ENCODE measurements at regions not wholly inside any gene's neighbourhood (a gene's known extent, or its start where the extent isn't known, plus 50 kb on each side); places are given as distances from the start of the nearest gene placed in this dataset.

DNA sequence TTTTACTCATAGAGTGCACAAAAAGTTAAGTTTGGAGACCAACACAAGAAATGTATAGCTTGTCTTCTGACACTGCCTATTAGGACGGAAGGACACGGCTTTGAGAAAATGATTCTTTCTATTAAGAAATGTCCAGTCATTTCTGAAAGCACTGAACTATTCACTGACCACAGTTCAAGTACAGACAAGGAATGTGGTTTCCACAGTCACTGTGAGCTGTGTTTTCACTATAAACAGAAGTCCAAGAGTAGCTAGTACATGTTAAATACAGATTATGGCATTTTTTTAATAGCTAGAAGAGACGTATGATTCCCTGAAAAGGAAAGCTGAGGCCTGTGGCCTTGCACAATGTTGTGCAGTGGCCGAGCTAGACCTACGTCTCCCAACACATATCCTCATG, 115.1 kb upstream of the GPM6A start:
- no peak overlapping the region for H3K4me3 ChIP-seq (ENCODE audit: low read depth, low read length)
- in situ Hi-C loops (cut with HindIII; ENCODE audit: low sequenced_read_pairs), result no loop called here
- TF ChIP-seq CTCF (IDR thresholded peaks at IDR 0.05; ENCODE audit: low read depth, low read length), result no peak
- DNase-seq (ENCODE audit: low read depth, low spot score), result peak; percentile 49

DNA sequence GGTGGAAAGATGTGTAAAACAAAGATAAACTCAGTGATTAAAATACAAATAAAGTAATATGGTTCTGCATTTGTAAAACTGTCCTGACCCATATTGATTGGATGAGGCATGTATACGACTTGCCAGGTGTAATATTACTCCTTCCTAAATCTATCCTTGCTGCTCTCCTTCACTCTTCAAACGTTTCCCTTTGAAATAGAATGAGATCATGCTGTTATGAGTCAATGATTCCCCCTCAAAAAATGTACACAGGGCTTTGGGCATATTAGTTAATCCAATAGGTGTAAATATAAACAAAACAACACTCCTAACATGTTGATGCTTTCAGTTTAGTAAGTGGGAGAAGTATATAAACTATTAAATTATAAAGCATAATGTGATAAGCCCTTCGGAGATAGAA, 117.4 kb upstream of the GPM6A start:
- TF ChIP-seq CTCF (IDR thresholded peaks at IDR 0.05; ENCODE audit: low read depth, low read length), result no peak
- in situ Hi-C loops (cut with HindIII; ENCODE audit: low sequenced_read_pairs), result no loop called here
- DNase-seq (ENCODE audit: low read depth, low spot score), result no peak
- H3K4me3 ChIP-seq (ENCODE audit: low read depth, low read length), result no peak overlapping the region

DNA sequence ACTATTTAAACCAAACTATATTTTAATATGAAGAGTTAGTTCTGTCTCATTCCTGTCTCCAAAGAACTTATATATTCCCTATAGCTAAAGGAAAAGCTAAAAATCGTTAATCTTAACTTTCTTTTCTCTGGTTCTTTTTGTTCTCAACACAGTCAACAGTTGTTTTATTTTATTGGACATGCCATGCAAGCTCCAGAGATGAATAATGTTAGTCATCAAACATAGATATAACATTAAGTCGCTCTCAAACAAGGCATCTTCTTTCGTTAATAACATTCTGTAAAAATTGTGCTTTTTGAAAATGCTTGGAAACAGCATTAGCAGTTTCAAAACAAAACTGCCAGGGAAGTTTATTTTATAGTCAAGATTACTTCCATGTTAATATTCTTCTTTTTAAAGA, 117.9 kb upstream of the GPM6A start:
- H3K4me3 ChIP-seq (ENCODE audit: low read depth, low read length), result no peak overlapping the region
- in situ Hi-C loops (cut with HindIII; ENCODE audit: low sequenced_read_pairs), result no loop called here
- DNase-seq (ENCODE audit: low read depth, low spot score), result no peak
- no peak for TF ChIP-seq CTCF (IDR thresholded peaks at IDR 0.05; ENCODE audit: low read depth, low read length)

DNA sequence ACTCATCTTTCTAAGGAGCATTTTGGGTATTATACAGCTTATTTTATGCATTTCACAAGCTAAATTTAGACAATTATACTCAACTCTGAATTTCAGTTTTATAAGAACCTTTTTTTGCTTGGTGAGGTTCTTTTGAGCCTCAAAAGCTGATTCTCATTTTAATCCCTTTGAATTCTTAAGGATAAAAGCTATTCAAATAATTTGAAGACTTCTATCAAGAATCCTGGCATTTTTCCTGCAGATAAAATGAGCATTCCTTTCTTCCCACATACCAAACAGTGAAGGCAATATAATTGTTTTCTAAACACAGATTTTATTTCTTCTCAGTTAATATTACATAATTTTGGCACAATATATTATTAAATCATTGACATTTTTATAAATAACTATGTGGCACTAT, 118.4 kb upstream of the GPM6A start:
- no peak for TF ChIP-seq CTCF (IDR thresholded peaks at IDR 0.05; ENCODE audit: low read depth, low read length)
- no peak for DNase-seq (ENCODE audit: low read depth, low spot score)
- in situ Hi-C loops (cut with HindIII; ENCODE audit: low sequenced_read_pairs), result no loop called here
- no peak overlapping the region for H3K4me3 ChIP-seq (ENCODE audit: low read depth, low read length)

DNA sequence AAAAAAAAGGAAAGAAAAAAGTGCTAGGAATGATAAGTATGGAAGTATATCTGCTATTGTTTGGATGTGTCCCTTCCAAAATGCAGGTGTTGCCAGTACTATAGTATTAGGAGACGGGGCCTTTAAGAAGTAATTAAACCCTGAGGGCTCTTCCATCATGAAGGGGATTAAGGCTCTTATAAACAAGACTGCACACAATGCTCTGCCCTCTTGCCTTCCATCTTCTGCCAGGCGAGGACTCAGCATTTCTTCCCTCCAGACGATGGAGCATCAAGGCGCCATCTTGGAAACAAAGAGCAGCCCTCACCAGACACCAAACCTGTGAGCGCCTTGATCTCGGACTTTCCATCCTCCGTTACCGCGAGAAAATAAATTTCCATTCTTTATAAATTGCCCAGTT, 120.1 kb upstream of the GPM6A start:
- DNase-seq (ENCODE audit: low read depth, low spot score), result no peak
- no peak overlapping the region for H3K4me3 ChIP-seq (ENCODE audit: low read depth, low read length)
- in situ Hi-C loops (cut with HindIII; ENCODE audit: low sequenced_read_pairs), result no loop called here
- no peak for TF ChIP-seq CTCF (IDR thresholded peaks at IDR 0.05; ENCODE audit: low read depth, low read length)

DNA sequence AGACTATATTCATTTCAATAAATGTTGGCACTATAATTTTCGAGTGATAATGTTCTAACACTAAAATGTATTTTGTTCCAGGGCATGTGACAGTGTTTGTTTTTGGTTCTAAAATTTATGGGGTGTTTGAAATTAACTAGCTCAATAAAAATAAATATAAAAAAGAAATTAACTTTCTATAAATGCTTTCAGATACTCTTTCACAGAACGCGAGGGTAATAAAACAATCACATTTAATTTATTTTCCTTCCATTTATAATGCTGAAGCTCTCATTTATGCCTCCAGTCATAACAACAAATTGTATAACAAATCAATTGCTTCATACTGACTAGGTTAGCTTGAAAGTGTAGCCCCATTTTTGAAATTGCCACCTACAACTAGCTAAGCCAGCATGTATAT, 122.4 kb upstream of the GPM6A start:
- no peak for TF ChIP-seq CTCF (IDR thresholded peaks at IDR 0.05; ENCODE audit: low read depth, low read length)
- DNase-seq (ENCODE audit: low read depth, low spot score), result no peak
- in situ Hi-C loops (cut with HindIII; ENCODE audit: low sequenced_read_pairs), result no loop called here
- no peak overlapping the region for H3K4me3 ChIP-seq (ENCODE audit: low read depth, low read length)

DNA sequence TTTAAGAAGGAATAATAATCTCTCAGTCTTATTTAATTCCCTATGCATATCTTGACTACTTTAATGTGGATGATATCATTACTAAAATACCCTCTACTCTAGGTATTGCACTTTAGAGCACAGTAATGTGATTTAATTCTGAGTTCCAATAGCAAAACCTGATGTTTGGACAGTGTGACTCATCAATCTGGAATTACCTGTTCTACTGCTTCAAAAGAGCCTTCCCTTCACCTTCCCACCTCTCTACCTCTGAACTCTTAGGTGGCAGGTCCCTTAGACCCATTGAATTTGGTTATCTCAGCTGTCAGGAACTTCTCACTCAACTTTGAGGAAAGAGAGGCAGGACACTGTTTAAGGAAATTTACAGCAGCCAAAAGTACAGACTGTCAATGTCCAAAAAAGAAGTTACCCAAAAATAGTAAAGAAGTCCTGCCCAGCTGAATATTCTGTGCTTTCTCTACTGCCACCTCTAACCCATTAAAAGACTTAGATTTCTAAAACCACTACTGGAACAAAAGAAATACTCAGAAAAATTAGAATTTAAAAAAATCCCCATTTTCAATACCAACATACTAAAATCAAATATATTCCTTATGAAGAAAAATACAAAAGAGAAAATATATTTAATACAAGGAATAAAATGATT, 123.1 kb upstream of the GPM6A start:
- TF ChIP-seq CTCF (IDR thresholded peaks at IDR 0.05; ENCODE audit: low read depth, low read length), result no peak
- H3K4me3 ChIP-seq (ENCODE audit: low read depth, low read length), result no peak overlapping the region
- DNase-seq (ENCODE audit: low read depth, low spot score), result no peak
- in situ Hi-C loops (cut with HindIII; ENCODE audit: low sequenced_read_pairs), result no loop called here
